GM03348 (cell line): ENCODE measurements at regions not wholly inside any gene's neighbourhood (a gene's known extent, or its start where the extent isn't known, plus 50 kb on each side); places are given as distances from the start of the nearest gene placed in this dataset.

Source experiments
- DNase-seq: peaks from one replicate; pipeline ENCODE4 v3.0.0; 2012; ENCODE audit warnings: low spot score

- DNase-seq = no peak
Measured at GRCh38 chr16:86806181-86806837, 228.0 kb downstream of the FOXL1 start.

DNA sequence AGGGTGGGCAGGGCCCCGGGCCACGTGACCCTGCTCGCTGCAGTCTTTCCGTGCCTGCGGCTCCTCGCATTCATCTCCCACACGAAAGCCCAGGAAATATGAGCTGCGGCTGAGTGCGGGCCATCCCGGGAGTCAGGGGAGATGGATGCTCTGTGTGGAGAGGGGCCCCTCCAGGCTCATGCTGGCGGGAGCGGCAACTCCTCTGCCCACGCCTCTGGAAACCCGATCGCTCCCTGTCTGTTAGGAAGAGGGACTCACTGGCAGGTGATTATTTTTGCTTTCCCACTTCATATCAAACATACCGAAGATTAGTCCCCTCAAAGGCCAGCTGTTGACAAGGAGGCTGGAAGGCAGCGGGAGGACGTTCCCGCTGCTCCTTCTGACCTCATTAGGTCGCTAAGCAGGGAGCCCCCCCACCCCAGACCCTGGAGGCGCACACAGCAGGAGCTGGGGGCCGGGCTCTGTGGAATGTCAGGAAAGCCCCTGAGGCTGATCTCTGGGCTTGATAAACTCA lies 228.5 kb downstream of the FOXL1 start:
- DNase-seq = no peak

DNA sequence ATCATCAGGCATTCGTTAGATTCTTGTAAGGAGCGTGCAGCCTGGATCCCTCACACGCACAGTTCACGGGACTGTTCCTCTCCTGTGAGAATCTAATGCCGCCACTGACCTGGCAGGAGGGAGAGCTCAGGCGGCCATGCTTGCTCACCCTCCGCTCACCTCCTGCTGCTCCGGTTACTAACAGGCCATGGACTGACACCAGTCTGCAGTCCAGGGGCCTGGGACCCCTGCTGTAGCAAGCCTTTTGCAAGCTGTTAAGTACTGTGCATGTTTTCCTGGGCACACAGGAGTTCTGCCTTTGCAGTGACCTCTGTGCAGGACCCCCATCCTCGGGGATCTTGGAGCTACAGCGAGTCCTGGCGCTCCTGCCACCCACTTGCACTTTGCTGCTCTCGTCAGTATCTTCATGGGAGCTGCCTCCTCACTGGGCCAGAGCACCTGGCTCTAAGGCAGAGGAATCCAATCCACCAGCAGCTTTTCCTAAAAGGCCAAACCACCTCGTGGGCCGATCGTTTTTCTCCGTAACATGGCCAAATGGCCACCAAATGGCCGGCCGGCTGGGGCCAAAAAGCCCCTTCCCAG lies 230.6 kb downstream of the FOXL1 start:
- no peak for DNase-seq

DNA sequence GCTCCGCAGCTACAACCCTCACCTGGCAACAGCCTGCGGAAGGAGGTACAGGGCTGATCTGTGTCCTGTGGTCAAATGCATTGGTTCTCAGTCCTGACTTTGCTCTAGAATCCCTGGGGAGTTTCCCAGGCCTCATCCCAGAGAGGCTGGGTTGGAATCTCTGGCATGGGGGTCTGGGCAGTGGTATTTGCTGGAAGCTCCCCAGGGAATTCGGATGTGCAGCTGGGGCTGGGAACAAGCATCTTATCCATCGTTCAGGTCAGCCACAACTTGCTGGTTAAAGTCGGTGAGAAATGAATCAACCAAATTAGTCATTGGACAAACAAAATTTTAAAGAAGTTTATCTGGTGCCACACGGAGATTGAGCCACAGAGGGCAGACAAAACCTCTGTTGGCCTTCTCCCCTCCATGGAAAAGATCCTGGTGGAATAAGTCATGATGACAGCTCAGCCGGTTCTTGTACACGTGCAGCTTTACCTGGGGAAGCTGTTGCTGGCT lies 231.2 kb downstream of the FOXL1 start:
- peak; percentile 35 for DNase-seq

- DNase-seq = no peak
Measured at GRCh38 chr16:86810062-86810461, 231.7 kb downstream of the FOXL1 start.

DNA sequence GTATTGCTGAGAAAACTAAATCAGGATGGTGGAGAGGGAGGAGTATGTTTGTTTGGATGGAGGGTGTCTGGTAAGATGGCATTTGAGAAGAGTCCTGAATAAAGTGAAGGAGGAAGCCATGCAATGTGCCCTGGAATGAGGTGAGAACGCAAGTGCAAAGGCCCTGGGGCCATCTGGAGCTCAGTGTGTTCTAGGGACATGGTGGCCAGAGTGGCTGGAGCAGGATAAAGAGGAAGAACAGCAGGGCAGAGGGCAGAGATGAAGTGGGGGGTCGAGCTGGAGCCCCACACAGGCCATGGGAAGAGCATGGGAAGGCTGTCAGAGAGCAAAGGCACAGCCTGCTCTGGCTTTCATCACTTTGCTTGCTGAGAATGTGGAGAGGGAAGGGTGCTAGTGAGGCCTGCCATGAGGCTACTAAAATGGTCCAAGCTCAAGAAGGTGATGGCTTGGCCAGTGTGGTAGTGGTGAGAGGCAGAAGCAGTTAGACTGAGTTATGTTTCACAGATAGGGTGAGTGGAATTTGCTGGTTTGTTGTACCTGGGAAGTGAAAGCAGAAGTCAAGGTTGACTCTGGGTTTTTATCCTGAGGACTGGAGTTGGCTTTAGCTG lies 234.1 kb downstream of the FOXL1 start:
- DNase-seq = no peak

DNA sequence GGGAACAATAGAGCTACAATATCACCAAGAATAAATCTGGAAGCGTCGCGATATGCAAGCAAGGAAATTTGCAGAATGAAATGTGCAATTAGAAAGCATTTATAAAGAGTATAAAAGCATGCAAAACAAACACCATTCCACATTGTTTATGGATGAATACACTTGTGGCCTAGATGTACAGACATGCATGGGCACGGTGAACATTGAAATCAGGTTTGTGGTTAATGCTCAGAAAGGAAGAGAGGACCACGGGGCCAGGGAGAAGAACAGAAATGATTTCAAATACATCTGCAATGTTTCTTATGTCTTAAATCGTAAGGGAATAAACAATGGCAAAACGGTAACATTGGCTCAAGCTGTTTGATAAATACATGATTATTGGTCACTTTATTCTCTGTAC lies 235.9 kb downstream of the FOXL1 start:
- no peak for DNase-seq

GRCh38 chr16:86816930-86817625 lies 238.7 kb downstream of the FOXL1 start:
- DNase-seq = no peak

GRCh38 chr16:86818671-86819532 lies 240.6 kb downstream of the FOXL1 start:
- no peak for DNase-seq

DNA sequence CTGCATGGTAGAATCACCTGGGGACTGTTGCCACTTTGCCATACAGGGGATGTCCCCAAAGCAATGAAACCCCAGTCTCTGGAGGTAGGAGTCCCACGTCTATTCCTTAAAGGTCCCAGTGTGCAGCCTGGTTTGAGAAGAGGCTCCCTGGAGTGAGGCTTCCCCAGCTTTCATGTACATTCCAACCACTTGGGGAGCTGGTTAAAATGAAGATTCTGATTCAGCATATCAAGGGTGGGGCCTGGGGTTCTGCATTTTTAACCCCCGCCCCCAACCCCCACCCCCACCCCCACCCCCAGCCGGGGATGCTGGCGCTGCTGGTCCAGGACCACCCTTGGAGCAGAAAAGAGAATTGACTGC lies 241.2 kb downstream of the FOXL1 start:
- peak; percentile 25 for DNase-seq

DNA sequence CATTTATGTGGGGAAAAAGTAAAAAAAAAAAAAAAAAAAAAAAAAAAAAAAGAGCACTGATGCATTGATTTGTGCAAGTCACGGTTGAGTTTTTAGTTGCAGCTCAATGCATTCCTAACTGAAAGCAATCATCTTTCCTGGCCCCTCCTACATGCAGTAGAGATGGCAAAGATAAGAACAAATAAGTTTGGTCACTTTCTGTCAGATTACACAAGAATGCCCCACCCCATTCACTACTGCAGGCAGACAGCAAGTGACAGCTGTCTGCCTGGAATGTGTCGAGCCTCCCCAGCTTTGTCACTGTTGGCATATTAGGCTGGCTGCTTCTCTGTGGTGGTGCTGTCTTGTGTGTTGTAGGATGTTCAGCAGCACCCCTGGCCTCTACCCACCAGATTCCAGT lies 243.5 kb downstream of the FOXL1 start:
- no peak for DNase-seq

- DNase-seq = no peak
Measured at GRCh38 chr16:86823125-86823524, 244.8 kb downstream of the FOXL1 start.

DNA sequence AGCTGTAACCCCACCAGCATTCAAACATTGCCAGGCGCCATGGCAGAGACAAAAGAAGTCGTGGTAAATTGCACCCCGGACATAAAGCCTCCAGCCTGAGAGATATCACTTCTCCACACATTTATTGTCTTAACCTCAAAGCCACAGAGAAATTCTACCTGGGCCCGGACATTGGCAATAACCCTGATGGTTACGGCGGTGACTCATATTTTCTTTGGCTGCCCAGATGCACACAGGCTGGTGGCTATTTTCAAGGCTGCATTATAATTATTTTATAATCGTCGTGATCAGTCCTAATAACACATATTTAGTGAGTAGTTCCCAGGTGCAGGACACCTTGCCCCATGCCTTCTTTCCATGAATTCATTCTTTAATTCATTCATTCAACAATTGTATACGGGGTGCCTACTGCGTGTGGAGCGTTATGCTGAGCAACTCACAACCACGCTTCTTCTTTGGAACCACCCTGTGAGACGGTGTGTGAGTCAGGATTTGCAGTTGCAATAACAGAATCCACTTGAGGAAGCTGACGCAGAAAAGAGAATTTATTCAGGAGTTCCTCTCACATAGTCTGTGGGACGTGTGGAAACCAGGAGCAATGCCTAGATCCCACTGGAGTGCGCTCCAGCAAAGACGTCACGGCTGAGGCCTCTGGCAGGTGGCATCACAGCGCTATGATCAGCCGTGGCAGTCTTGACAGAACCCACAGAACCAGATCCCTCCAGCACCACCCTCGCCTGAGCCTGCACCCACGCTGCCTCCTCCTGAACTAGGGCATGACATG lies 245.7 kb downstream of the FOXL1 start:
- no peak for DNase-seq

GRCh38 chr16:86824751-86825296 lies 246.5 kb downstream of the FOXL1 start:
- no peak for DNase-seq

DNA sequence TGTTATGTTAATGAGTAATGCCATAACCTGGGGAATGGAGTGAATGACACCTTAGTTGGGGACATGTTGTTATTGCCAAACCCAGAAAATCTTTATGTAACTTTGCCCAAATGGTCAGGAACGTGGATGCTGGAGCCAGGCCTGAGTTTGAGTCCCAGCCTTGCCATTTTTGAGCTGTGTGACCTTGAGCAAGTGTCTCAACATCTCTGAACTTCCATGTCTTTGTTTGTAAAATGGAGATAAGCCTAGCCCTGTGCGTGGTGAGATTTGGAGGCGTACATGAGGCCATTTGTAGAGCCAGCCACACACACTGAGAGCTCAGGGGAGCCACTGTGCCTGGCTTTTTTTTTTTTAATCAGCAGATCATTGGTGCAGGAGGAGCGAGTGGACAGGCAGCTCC lies 247.3 kb downstream of the FOXL1 start:
- DNase-seq = no peak

DNA sequence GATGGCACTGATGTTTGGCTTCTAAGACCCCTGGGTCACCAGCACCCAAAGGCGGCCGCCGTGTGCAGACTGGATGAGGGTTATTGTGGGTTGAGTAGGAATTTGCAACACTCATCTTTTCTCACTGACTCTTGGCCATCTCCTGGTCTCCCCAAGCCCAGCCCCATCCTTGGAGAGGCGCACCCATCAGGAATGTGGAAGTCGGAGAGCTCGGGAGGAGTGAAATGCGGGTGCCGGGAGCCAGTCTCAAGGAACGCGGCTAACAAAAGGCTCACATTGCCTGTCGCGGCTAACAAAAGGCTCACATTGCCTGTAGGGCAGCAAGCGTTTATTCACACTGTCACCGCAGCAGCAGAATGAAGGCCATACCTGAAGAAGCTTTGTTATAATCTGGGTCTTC lies 248.6 kb downstream of the FOXL1 start:
- DNase-seq = peak; percentile 24

GRCh38 chr16:86827521-86827920 lies 249.2 kb downstream of the FOXL1 start:
- no peak for DNase-seq

DNA sequence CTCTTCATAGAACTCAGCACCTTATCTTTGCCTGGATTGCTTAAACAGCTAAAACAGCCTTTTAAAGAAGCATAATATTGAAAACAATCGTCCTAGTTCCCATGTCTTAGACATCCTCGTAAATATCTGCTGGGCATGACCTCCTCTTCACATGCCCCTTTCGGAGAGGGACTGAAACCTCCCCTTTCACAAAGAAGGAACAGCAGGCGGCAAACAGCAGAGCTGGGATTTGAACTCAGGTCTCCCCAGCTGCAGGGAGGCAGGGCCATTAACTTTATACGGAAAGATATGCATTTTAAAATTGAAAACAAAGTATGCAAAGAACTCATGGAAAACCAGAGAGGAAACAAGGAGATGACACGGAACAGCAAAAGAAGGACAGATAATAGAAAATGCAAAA lies 249.9 kb downstream of the FOXL1 start:
- no peak for DNase-seq

- DNase-seq = no peak
Measured at GRCh38 chr16:86828653-86829052, 250.3 kb downstream of the FOXL1 start.

GRCh38 chr16:86831366-86831765 lies 253.0 kb downstream of the FOXL1 start:
- no peak for DNase-seq

DNA sequence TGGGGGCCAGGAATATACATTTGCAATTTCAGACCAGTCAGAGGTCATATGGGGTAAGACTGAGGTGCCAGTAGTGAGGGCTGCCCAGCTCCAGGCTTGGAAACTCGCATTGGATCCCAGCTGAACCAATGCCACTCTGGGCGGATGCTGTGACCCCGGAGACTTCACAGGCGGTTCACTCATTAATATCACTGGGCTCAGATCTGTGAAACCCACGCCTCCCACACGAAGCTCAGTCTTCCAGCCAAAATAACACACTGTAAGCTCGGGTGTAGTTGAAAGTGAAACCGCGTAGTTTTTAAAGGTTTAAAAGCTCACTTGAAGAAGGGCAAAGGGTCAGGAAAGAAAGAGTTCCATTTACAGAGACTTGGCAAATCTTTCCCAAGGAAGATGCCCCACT lies 254.8 kb downstream of the FOXL1 start:
- no peak for DNase-seq
